Activated T-helper 2 cell treated with anti-CD3 and anti-CD28 coated beads, Interferon-gamma antibody, Interleukin-2, Interleukin-4, amounts not matched to agents 10 μg/mL and 5 μg/mL and 100 μg/mL, durations not matched to agents 14 hours and 24 hours and 36 hours (primary cell): ENCODE measurements at regions not wholly inside any gene's neighbourhood (a gene's known extent, or its start where the extent isn't known, plus 50 kb on each side); places are given as distances from the start of the nearest gene placed in this dataset.

Source experiments
- DNase-seq: peaks from one replicate; pipeline ENCODE4 v3.0.0; 2021; ENCODE audit warnings: low spot score
- H3K27ac Mint-ChIP-seq: one replicate; pipeline ENCODE4 v1.8.0; 2021; ENCODE audit warnings: mixed read lengths
- H3K27me3 Mint-ChIP-seq: one replicate; pipeline ENCODE4 v1.8.0; 2021; ENCODE audit warnings: low read depth, mixed read lengths
- H3K36me3 Mint-ChIP-seq: one replicate; pipeline ENCODE4 v1.8.0; 2021; ENCODE audit warnings: low read depth, mixed read lengths
- H3K4me1 Mint-ChIP-seq: one replicate; pipeline ENCODE4 v1.8.0; 2021; ENCODE audit warnings: low read depth, mixed read lengths
- H3K4me3 Mint-ChIP-seq: one replicate; pipeline ENCODE4 v1.8.0; 2021; ENCODE audit warnings: low read depth, mild to moderate bottlenecking, moderate library complexity, mixed read lengths
- H3K9me3 Mint-ChIP-seq: one replicate; pipeline ENCODE4 v1.8.0; 2021; ENCODE audit warnings: mixed read lengths
- intact Hi-C: fragments of 100-400 bp; cut with micrococcal nuclease; formaldehyde crosslinking; loops from one replicate; pipeline ENCODE4 v1.15.1; 2023

DNA sequence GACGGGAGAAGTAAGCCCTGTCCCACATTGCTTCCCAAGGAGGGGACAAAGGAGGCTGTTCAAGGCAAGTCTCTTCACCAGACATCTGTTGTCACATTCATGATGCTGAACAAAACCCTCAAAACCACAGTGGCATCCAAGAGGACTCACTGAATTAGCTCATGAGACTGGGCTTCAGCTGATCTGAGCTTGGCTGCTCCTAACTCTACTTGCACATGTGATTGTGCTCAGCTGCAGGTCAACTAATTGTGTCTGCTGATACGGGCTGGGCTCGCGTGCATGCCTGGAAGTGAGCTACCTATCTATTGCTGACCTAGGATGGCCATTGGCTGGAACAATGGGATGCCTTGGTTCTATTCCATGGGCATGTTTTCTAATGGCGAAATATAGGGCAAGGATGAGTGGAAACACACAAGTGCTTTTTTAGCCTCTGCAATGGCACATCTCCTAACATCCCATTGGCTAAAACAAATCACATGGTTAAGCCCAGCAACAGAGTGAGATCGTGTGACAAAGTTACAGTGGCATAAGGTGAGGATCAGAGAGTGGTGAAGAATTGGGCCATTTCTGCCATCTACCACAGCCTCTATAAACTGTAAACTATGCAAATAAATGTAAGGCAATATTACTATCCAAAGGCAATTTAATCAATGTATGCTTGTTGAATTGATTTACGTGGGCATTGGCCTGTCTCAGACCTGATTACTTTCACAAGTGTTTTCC is 52.9 kb upstream of the CAPN13 start:
- Mint-ChIP-seq H3K4me1 (no peaks in the 10 kb centered on the region), H3K4me3 (no peak overlapping the region), H3K9me3 (no peaks in the 10 kb centered on the region), H3K27ac (no peak overlapping the region), H3K27me3 (no peaks in the 10 kb centered on the region), H3K36me3 (no peaks in the 10 kb centered on the region)
- intact Hi-C loops: loop anchor here (5.0 to 10.0 kb wide), 3 partner anchors 148 to 472 kb away; no protein-coding TSS in a partner anchor
- no peak for DNase-seq
